A549 (cell line): ENCODE measurements at regions not wholly inside any gene's neighbourhood (a gene's known extent, or its start where the extent isn't known, plus 50 kb on each side); places are given as distances from the start of the nearest gene placed in this dataset.

Experiments
- BHLHE40 ChIP-seq: IDR thresholded peaks from 2 replicates; pipeline ENCODE4 v1.6.1; 2012; ENCODE audit warnings: low read depth, low read length, inconsistent platforms
- CBX8 ChIP-seq: fragments of 200-600 bp; sonication (generic); IDR thresholded peaks from 2 replicates; pipeline ENCODE4 v1.6.1; 2016
- CHD2 ChIP-seq: fragments of 150-350 bp; IDR thresholded peaks from 2 replicates; pipeline ENCODE4 v1.6.1; 2014; ENCODE audit warnings: low read length; ENCODE audit not compliant: partially characterized antibody
- JUNB ChIP-seq: fragments of >200 bp; sonication (Bioruptor Twin); formaldehyde crosslinking; IDR thresholded peaks from 2 replicates; pipeline ENCODE4 v1.6.1; 2016
- KDM1A ChIP-seq: fragments of 200-600 bp; sonication (generic); IDR thresholded peaks from 2 replicates; pipeline ENCODE4 v1.6.1; 2016; ENCODE audit warnings: low read depth, mild to moderate bottlenecking
- MYC ChIP-seq: IDR thresholded peaks from 2 replicates; pipeline ENCODE4 v1.6.1; 2012; ENCODE audit warnings: mild to moderate bottlenecking, inconsistent platforms, low read length, improper control_type of control experiment, borderline replicate concordance
- POLR2A ChIP-seq: IDR thresholded peaks from 2 replicates; pipeline ENCODE4 v1.6.1; 2012; ENCODE audit warnings: mild to moderate bottlenecking, low read length
- RAD21 ChIP-seq, 2 experiments: fragments of >200 bp in 1 of 2; sonication (Bioruptor Twin) in 1 of 2; formaldehyde crosslinking in 1 of 2; IDR thresholded peaks in 1 of 2; conservative IDR thresholded peaks in 1 of 2; 2 replicates in 1 of 2; 3 replicates in 1 of 2; pipeline ENCODE4 v1.6.1; 2012 to 2018; ENCODE audit warnings: inconsistent platforms in 1 of 2
- RNF2 ChIP-seq: fragments of 200-600 bp; sonication (generic); IDR thresholded peaks from 2 replicates; pipeline ENCODE4 v1.6.1; 2016; ENCODE audit warnings: low read depth, mild to moderate bottlenecking, antibody characterized with exemption, moderate library complexity, borderline replicate concordance
- TF ChIP-seq, protein P1 (sequence below): fragments of >200 bp; sonication (Bioruptor Twin); formaldehyde crosslinking; IDR thresholded peaks from 3 replicates; pipeline ENCODE4 v1.5.1; 2016

DNA sequence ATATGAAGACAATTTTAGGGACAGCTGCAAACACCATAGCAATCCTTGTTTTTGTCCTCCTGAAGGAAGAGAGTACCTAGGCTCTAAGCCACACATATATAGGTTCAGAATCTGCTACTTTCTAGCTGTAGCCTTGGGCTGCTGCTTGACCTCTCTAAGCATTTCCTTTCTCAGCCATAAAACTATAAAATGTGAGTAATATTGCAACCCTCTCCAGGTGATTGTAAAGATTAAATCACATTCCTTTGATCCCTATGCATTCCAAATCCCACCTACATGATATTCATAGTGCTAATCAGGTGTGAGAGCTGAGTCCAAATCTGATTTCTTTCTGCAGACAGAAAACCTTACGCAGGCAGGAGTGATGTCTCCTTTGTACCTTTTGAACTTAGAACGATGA is 913.5 kb downstream of the VRK1 start:
- TF ChIP-seq CBX8 (no peak), BHLHE40 (no peak), JUNB (no peak), POLR2A (no peak), CHD2 (no peak), MYC (no peak), RAD21 (conservative IDR thresholded peaks at IDR 0.05 in 1 of 2, IDR thresholded peaks at IDR 0.05 in 1 of 2) (no peak), KDM1A (no peak), RNF2 (no peak)
- TF ChIP-seq, protein P1, sequence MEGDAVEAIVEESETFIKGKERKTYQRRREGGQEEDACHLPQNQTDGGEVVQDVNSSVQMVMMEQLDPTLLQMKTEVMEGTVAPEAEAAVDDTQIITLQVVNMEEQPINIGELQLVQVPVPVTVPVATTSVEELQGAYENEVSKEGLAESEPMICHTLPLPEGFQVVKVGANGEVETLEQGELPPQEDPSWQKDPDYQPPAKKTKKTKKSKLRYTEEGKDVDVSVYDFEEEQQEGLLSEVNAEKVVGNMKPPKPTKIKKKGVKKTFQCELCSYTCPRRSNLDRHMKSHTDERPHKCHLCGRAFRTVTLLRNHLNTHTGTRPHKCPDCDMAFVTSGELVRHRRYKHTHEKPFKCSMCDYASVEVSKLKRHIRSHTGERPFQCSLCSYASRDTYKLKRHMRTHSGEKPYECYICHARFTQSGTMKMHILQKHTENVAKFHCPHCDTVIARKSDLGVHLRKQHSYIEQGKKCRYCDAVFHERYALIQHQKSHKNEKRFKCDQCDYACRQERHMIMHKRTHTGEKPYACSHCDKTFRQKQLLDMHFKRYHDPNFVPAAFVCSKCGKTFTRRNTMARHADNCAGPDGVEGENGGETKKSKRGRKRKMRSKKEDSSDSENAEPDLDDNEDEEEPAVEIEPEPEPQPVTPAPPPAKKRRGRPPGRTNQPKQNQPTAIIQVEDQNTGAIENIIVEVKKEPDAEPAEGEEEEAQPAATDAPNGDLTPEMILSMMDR = no peak
